Esophagus squamous epithelium (tissue), 5 donors: ENCODE measurements at regions not wholly inside any gene's neighbourhood (a gene's known extent, or its start where the extent isn't known, plus 50 kb on each side); places are given as distances from the start of the nearest gene placed in this dataset.
A peak's percentile ranks its signal among the peaks of the same experiment; 100 is the strongest.

ENCODE experiments used
- DNase-seq: peaks from one replicate; lab custom pipeline; 2025; lab: John Stamatoyannopoulos, UW
- H3K27ac ChIP-seq, 4 donors: fragments of 200-600 bp; sonication (generic); one replicate each; pipeline ENCODE4 v1.5.1; 2016 to 2019; ENCODE audit warnings: mild to moderate bottlenecking in 1 of 4
- H3K27me3 ChIP-seq, 4 donors: fragments of 200-600 bp; sonication (generic); 1 replicate in 3 of 4; 2 replicates in 1 of 4; pipeline versions ENCODE4 v1.5.1 to v1.6.0; 2017 to 2021; ENCODE audit warnings: antibody characterized with exemption in 1 of 4
- H3K36me3 ChIP-seq, 3 donors: fragments of 200-600 bp; sonication (generic); one replicate each; pipeline ENCODE4 v1.5.1; 2016 to 2019
- H3K4me1 ChIP-seq, 3 donors: fragments of 200-600 bp; sonication (generic); one replicate each; pipeline ENCODE4 v1.5.1; 2017 to 2019
- H3K4me3 ChIP-seq, 4 donors: fragments of 200-600 bp; sonication (generic); 1 replicate in 3 of 4; 2 replicates in 1 of 4; pipeline ENCODE4 v1.5.1; 2016 to 2019; ENCODE audit warnings: mild to moderate bottlenecking in 2 of 4, moderate library complexity in 1 of 4
- H3K9me3 ChIP-seq, 3 donors: fragments of 200-600 bp; sonication (generic); one replicate each; pipeline ENCODE4 v1.5.1; 2016 to 2019
- POLR2A ChIP-seq, 4 donors: fragments of 450-650 bp; IDR thresholded peaks; one replicate each; pipeline ENCODE4 v1.6.1; 2017; ENCODE audit warnings: antibody characterized with exemption in 4 of 4, mild to moderate bottlenecking in 4 of 4, moderate library complexity in 3 of 4
- WGBS, 2 donors: methylation state at CpG; one replicate each; pipeline ENCODE4 v1.1.5; 2018; 5-methylcytosine and 5-hydroxymethylcytosine counted together
- intact Hi-C: fragments of 100-400 bp; cut with DNase I; formaldehyde crosslinking; loops from one replicate; pipeline ENCODE4 v1.15.0; 2022
- TF ChIP-seq, protein P1 (sequence below), 6 experiments: fragments of 450-650 bp in 4 of 6; fragments of 200-600 bp in 2 of 6; sonication (generic) in 2 of 6; IDR thresholded peaks; one replicate each; pipeline ENCODE4 v1.5.1; 2016 to 2019; ENCODE audit warnings: antibody characterized with exemption in 6 of 6, mild to moderate bottlenecking in 4 of 6, moderate library complexity in 4 of 6
- donor health status: DM: yes; HTN: yes; CAD: no.

DNA sequence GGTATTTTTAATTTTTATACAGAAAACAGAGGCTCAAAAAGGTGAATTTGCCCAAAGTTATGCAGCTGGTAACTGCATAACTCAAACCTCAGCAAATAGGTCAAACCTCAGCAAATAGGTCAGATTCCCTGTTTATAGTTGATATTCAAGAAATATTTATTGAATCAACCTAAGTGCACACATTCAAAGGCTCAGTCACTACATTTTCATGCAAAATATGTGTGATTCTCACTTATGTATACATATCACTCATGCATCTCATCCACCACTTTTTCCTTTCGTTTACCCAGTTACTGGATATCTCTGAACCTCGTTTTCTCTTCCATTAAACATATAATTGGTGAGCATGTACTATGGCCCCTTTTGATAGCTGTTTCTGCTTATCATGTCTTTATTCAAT, 158.3 kb upstream of the C1orf21 start:
- no peaks in the 10 kb centered on the region for H3K4me1 ChIP-seq
- WGBS, 2 donors: 67 to 77% methylated on average over 2 of the region's 2 CpGs
- DNase-seq: no peak
- no peak overlapping the region for H3K4me3 ChIP-seq
- no peak for TF ChIP-seq POLR2A (IDR thresholded peaks at IDR 0.05)
- TF ChIP-seq, protein P1, sequence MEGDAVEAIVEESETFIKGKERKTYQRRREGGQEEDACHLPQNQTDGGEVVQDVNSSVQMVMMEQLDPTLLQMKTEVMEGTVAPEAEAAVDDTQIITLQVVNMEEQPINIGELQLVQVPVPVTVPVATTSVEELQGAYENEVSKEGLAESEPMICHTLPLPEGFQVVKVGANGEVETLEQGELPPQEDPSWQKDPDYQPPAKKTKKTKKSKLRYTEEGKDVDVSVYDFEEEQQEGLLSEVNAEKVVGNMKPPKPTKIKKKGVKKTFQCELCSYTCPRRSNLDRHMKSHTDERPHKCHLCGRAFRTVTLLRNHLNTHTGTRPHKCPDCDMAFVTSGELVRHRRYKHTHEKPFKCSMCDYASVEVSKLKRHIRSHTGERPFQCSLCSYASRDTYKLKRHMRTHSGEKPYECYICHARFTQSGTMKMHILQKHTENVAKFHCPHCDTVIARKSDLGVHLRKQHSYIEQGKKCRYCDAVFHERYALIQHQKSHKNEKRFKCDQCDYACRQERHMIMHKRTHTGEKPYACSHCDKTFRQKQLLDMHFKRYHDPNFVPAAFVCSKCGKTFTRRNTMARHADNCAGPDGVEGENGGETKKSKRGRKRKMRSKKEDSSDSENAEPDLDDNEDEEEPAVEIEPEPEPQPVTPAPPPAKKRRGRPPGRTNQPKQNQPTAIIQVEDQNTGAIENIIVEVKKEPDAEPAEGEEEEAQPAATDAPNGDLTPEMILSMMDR (IDR thresholded peaks at IDR 0.05): no peak
- intact Hi-C loops: no loop called here
- H3K27ac ChIP-seq: no peak overlapping the region
- H3K27me3 ChIP-seq: peaks cover 0 to 4% (median 0%) of the 10 kb centered on the region in 4 donors
- H3K36me3 ChIP-seq: no peaks in the 10 kb centered on the region
- H3K9me3 ChIP-seq: no peaks in the 10 kb centered on the region

DNA sequence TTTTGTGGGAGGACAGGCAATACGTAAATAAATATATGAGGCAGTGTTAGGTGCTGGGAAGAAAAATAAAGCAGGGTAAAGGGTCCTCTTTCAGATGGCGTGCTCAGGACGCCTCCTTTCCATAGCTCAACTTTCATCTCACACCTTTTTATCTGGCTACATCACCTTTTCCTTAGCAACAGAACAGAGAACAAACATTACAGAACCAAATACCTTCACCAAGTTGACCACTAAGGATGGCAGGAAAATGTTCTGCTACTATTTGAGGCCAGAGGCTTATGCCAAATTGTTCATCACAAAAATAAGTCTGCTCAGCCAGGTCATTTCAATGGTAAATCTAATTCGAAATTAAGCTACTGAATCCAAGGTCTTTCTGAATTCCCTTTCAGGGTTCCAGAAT, 149.2 kb upstream of the C1orf21 start:
- Histone ChIP-seq H3K4me3 (no peak overlapping the region), H3K36me3 (no peaks in the 10 kb centered on the region), H3K27me3 (no peaks in the 10 kb centered on the region), H3K4me1 (peaks cover 0 to 4% (median 0%) of the 10 kb centered on the region in 3 donors), H3K9me3 (peaks cover 0 to 7% (median 0%) of the 10 kb centered on the region in 3 donors), H3K27ac (no peak overlapping the region)
- DNase-seq: no peak
- no peak for TF ChIP-seq POLR2A (IDR thresholded peaks at IDR 0.05)
- TF ChIP-seq, protein P1 (IDR thresholded peaks at IDR 0.05): no peak
- intact Hi-C loops: no loop called here
- 47 to 51% methylated on average over 4 of the region's 4 CpGs for WGBS, 2 donors

DNA sequence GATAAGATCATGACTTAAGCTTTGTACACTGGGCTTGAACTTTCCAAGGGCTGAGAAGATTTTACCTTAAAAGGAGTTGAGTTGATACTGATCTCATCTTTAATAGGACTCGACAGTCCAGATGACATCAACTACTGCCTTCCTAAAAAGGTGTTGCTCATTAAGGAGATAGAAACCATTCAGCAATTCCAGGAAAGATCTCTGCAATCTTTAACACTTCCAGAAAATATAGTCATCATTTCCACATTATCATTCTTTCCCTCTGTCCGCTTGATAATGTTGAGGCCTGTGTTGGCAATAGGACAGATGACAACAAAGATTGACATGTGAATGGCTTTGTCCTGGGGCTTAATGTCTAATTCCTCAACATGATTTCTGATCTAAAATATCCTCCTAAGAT, 145.4 kb upstream of the C1orf21 start:
- H3K4me1 ChIP-seq: peaks cover 0 to 7% (median 0%) of the 10 kb centered on the region in 3 donors
- H3K27me3 ChIP-seq: no peaks in the 10 kb centered on the region
- TF ChIP-seq, protein P1 (IDR thresholded peaks at IDR 0.05): no peak
- TF ChIP-seq POLR2A (IDR thresholded peaks at IDR 0.05): no peak
- no peak overlapping the region for H3K4me3 ChIP-seq
- 79 to 87% methylated on average over 2 of the region's 2 CpGs for WGBS, 2 donors
- DNase-seq: no peak
- no peaks in the 10 kb centered on the region for H3K9me3 ChIP-seq
- intact Hi-C loops: loop anchor here (10.0 kb wide), 1 partner anchor 323 kb away; no protein-coding TSS in a partner anchor
- H3K36me3 ChIP-seq: no peaks in the 10 kb centered on the region
- H3K27ac ChIP-seq: no peak overlapping the region

DNA sequence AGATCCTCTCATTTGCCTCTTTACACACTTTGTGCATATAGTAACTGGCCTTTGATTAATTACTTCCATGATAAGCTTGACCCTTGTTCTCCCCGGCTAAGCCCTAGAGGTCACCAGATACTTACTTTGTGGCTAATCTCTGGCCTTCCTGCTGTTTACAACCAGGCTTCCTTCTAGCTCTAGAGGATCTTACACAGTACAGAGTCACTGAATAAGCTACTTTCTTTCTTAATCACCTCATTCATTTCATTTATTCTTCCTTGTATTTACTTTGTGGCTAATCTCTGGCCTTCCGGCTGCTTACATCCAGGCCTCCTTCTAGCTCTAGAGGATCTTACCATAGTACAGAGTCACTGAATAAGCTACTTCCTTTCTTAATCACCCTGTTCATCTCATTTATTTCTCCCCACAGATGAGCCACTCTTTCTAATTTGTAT, 144.3 kb upstream of the C1orf21 start:
- DNase-seq: no peak
- TF ChIP-seq, protein P1 (IDR thresholded peaks at IDR 0.05): peak in 1 of 6 experiments; percentile 16
- TF ChIP-seq POLR2A (IDR thresholded peaks at IDR 0.05): no peak
- H3K27ac ChIP-seq: peak overlapping the region in 1 of 4 donors; percentile 21
- WGBS, 2 donors: 55 to 59% methylated on average over 2 of the region's 2 CpGs
- H3K27me3 ChIP-seq: no peaks in the 10 kb centered on the region
- intact Hi-C loops: loop anchor here (10.0 kb wide), 1 partner anchor 322 kb away; no protein-coding TSS in a partner anchor
- H3K4me3 ChIP-seq: no peak overlapping the region
- H3K36me3 ChIP-seq: no peaks in the 10 kb centered on the region
- peaks cover 0 to 7% (median 0%) of the 10 kb centered on the region in 3 donors for H3K4me1 ChIP-seq
- H3K9me3 ChIP-seq: no peaks in the 10 kb centered on the region

DNA sequence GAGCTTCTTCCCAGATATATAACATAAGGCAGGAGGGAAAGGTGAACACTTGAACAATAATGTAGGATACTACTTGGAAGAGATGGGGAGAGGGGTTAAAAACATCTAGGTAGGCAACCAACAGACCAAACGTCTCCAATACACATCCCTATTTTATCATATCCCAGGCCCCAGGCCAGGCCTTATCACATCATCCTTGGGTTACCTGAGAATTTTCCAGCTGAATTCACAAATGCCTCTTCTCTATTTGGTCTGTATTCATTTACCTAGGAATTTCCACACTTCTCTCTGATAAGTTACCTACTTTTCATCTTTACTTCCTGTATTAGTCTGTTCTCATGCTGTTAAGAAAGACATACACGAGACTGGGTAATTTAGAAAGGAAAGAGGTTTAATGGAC, 141.9 kb upstream of the C1orf21 start:
- WGBS, 2 donors: 75 to 81% methylated on average over 2 of the region's 2 CpGs
- Histone ChIP-seq H3K9me3 (no peaks in the 10 kb centered on the region), H3K27me3 (no peaks in the 10 kb centered on the region), H3K4me3 (no peak overlapping the region), H3K36me3 (no peaks in the 10 kb centered on the region), H3K27ac (no peak overlapping the region), H3K4me1 (peaks cover 0 to 7% (median 0%) of the 10 kb centered on the region in 3 donors)
- TF ChIP-seq, protein P1 (IDR thresholded peaks at IDR 0.05): no peak
- intact Hi-C loops: loop anchor here (10.0 kb wide), 1 partner anchor 320 kb away; no protein-coding TSS in a partner anchor
- no peak for DNase-seq
